ENCODE measurements at regions not wholly inside any gene's neighbourhood (a gene's known extent, or its start where the extent isn't known, plus 50 kb on each side); places are given as distances from the start of the nearest gene placed in this dataset.
"Not testable (repeated sequence)": the region's sequence is repeated elsewhere in the genome, so short reads cannot be mapped to it uniquely, and the experiment has no call there.

- Histone ChIP-seq H3K27me3 (ENCODE audit: insufficient read depth, poor library complexity, severe bottlenecking) (peaks cover 2% of the 10 kb centered on the region), H3K4me3 (replicated peaks; ENCODE audit: insufficient read depth, low read length) (no peak overlapping the region), H3K27ac (replicated peaks) (no peak overlapping the region)
- DNase-seq (ENCODE audit: low read depth in 1 of 2, low spot score in 1 of 2) = no peak
- no peak for TF ChIP-seq POLR2AphosphoS5 (IDR thresholded peaks at IDR 0.05; ENCODE audit: low read depth)
- no peak for TF ChIP-seq SPI1 (IDR thresholded peaks at IDR 0.05; ENCODE audit: borderline replicate concordance, low read depth)
- TF ChIP-seq, protein P1, sequence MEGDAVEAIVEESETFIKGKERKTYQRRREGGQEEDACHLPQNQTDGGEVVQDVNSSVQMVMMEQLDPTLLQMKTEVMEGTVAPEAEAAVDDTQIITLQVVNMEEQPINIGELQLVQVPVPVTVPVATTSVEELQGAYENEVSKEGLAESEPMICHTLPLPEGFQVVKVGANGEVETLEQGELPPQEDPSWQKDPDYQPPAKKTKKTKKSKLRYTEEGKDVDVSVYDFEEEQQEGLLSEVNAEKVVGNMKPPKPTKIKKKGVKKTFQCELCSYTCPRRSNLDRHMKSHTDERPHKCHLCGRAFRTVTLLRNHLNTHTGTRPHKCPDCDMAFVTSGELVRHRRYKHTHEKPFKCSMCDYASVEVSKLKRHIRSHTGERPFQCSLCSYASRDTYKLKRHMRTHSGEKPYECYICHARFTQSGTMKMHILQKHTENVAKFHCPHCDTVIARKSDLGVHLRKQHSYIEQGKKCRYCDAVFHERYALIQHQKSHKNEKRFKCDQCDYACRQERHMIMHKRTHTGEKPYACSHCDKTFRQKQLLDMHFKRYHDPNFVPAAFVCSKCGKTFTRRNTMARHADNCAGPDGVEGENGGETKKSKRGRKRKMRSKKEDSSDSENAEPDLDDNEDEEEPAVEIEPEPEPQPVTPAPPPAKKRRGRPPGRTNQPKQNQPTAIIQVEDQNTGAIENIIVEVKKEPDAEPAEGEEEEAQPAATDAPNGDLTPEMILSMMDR (IDR thresholded peaks at IDR 0.05; ENCODE audit: insufficient read depth, low read length) = no peak
Observed at GRCh38 chr20:46785958-46786357, 76.5 kb downstream of the SLC2A10 start.

DNA sequence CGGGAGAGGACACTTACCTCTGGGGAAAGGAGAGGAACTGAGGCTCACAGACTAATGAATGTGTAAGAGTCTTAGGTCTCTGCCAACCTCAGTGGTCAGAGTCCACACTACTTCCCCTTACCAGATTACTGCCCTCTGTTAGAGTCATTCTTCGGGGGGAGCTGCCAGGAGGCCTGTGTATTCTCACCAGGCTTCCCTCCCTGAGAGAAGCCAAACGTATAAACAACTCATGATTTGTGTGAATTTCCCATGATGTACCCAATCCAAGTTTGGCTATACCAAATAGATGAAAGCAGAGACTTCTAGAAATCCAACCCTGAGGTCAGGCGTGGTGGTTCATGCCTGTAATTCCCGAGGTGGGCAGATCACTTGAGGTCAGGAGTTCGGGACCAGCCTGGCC lies 77.1 kb downstream of the SLC2A10 start:
- no peak for DNase-seq (ENCODE audit: low read depth in 1 of 2, low spot score in 1 of 2)
- Histone ChIP-seq H3K4me3 (replicated peaks; ENCODE audit: insufficient read depth, low read length) (no peak overlapping the region), H3K27me3 (ENCODE audit: insufficient read depth, poor library complexity, severe bottlenecking) (peaks cover 2% of the 10 kb centered on the region), H3K27ac (replicated peaks) (no peak overlapping the region)
- TF ChIP-seq, protein P2, sequence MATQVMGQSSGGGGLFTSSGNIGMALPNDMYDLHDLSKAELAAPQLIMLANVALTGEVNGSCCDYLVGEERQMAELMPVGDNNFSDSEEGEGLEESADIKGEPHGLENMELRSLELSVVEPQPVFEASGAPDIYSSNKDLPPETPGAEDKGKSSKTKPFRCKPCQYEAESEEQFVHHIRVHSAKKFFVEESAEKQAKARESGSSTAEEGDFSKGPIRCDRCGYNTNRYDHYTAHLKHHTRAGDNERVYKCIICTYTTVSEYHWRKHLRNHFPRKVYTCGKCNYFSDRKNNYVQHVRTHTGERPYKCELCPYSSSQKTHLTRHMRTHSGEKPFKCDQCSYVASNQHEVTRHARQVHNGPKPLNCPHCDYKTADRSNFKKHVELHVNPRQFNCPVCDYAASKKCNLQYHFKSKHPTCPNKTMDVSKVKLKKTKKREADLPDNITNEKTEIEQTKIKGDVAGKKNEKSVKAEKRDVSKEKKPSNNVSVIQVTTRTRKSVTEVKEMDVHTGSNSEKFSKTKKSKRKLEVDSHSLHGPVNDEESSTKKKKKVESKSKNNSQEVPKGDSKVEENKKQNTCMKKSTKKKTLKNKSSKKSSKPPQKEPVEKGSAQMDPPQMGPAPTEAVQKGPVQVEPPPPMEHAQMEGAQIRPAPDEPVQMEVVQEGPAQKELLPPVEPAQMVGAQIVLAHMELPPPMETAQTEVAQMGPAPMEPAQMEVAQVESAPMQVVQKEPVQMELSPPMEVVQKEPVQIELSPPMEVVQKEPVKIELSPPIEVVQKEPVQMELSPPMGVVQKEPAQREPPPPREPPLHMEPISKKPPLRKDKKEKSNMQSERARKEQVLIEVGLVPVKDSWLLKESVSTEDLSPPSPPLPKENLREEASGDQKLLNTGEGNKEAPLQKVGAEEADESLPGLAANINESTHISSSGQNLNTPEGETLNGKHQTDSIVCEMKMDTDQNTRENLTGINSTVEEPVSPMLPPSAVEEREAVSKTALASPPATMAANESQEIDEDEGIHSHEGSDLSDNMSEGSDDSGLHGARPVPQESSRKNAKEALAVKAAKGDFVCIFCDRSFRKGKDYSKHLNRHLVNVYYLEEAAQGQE (IDR thresholded peaks at IDR 0.05; ENCODE audit: insufficient replicate concordance, low read depth) = no peak
- TF ChIP-seq GABPA (IDR thresholded peaks at IDR 0.05; ENCODE audit: low read depth) (no peak), SPI1 (IDR thresholded peaks at IDR 0.05; ENCODE audit: borderline replicate concordance, low read depth) (no peak), POLR2AphosphoS5 (IDR thresholded peaks at IDR 0.05; ENCODE audit: low read depth) (no peak)
- TF ChIP-seq, protein P1 (IDR thresholded peaks at IDR 0.05; ENCODE audit: insufficient read depth, low read length) = no peak

- DNase-seq (ENCODE audit: low read depth in 1 of 2, low spot score in 1 of 2) = no peak
- TF ChIP-seq SPI1 (IDR thresholded peaks at IDR 0.05; ENCODE audit: borderline replicate concordance, low read depth) = no peak
- TF ChIP-seq, protein P2 (IDR thresholded peaks at IDR 0.05; ENCODE audit: insufficient replicate concordance, low read depth) = no peak
- no peak for TF ChIP-seq POLR2AphosphoS5 (IDR thresholded peaks at IDR 0.05; ENCODE audit: low read depth)
- TF ChIP-seq GABPA (IDR thresholded peaks at IDR 0.05; ENCODE audit: low read depth) = no peak
- TF ChIP-seq, protein P1 (IDR thresholded peaks at IDR 0.05; ENCODE audit: insufficient read depth, low read length) = no peak
- Histone ChIP-seq H3K4me3 (replicated peaks; ENCODE audit: insufficient read depth, low read length) (no peak overlapping the region), H3K27ac (replicated peaks) (no peak overlapping the region), H3K27me3 (ENCODE audit: insufficient read depth, poor library complexity, severe bottlenecking) (peaks cover 2% of the 10 kb centered on the region)
Observed at GRCh38 chr20:46787991-46788762, 78.7 kb downstream of the SLC2A10 start.

DNA sequence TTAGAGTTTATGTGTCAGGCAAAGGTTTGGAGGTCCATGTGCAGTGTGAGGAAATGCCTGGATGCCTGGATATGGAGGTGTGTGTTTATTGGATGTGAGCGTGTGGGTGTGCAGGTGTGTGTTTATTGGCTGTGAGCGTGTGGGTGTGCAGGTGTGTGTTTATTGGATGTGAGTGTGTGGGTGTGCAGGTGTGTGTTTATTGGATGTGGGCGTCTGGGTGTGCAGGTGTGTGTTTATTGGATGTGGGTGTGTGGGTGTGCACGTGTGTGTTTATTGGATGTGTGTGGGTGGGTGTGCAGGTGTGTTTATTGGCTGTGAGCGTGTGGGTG lies 79.3 kb downstream of the SLC2A10 start:
- not testable (repeated sequence) for DNase-seq (ENCODE audit: low read depth in 1 of 2, low spot score in 1 of 2); H3K4me3 ChIP-seq (replicated peaks; ENCODE audit: insufficient read depth, low read length); H3K27ac ChIP-seq (replicated peaks); H3K27me3 ChIP-seq (ENCODE audit: insufficient read depth, poor library complexity, severe bottlenecking)
